ENCODE measurements at regions not wholly inside any gene's neighbourhood (a gene's known extent, or its start where the extent isn't known, plus 50 kb on each side); places are given as distances from the start of the nearest gene placed in this dataset.

- H3K4me1 ChIP-seq (ENCODE audit: control insufficient read depth, extremely low read depth, insufficient read depth, low read length): no peaks in the 10 kb centered on the region
- BruUV-seq (replicated peaks): no TSS peak
- no peaks in the 10 kb centered on the region for H4K20me1 ChIP-seq (replicated peaks; ENCODE audit: control insufficient read depth, extremely low read depth, insufficient read depth, low read length)
- H3K4me3 ChIP-seq (replicated peaks in 1 of 3; ENCODE audit: insufficient read depth in 1 of 3, low read depth in 1 of 3, low read length in 3 of 3): no peak overlapping the region
- CTCF ChIA-PET: no interaction called here
- H3K27ac ChIP-seq (ENCODE audit: insufficient read depth, low read depth, low read length): no peak overlapping the region
- TF ChIP-seq POLR2A (IDR thresholded peaks at IDR 0.05; ENCODE audit: low read depth, low read length): no peak
- TF ChIP-seq, protein P1, sequence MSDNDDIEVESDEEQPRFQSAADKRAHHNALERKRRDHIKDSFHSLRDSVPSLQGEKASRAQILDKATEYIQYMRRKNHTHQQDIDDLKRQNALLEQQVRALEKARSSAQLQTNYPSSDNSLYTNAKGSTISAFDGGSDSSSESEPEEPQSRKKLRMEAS (IDR thresholded peaks at IDR 0.05; ENCODE audit: insufficient read depth, insufficient read length): no peak
- TF ChIP-seq JUN (IDR thresholded peaks at IDR 0.05; ENCODE audit: borderline replicate concordance, insufficient read depth, insufficient read length, low read depth): no peak
- no peak for TF ChIP-seq GATA2 (IDR thresholded peaks at IDR 0.05; ENCODE audit: insufficient read depth, insufficient read length, low read depth, low read length)
- no peak for TF ChIP-seq POLR2AphosphoS5 (IDR thresholded peaks at IDR 0.05; ENCODE audit: insufficient read depth, low read depth, low read length)
- no peak for TF ChIP-seq EZH2 (IDR thresholded peaks at IDR 0.05; ENCODE audit: borderline replicate concordance, low read depth, low read length, severe bottlenecking)
- no peak for TF ChIP-seq FOS (IDR thresholded peaks at IDR 0.05; ENCODE audit: borderline replicate concordance, insufficient read depth, low read length)
- TF ChIP-seq CTCF (IDR thresholded peaks at IDR 0.05; ENCODE audit: extremely low read depth in 1 of 2, insufficient read depth in 1 of 2, low read depth in 1 of 2, low read length in 2 of 2): no peak
- no peak for TF ChIP-seq MYC (IDR thresholded peaks at IDR 0.05; ENCODE audit: low read depth, low read length)
- POLR2A ChIA-PET: no interaction called here
- no peaks in the 10 kb centered on the region for H3K9me3 ChIP-seq (replicated peaks; ENCODE audit: control insufficient read depth, insufficient read depth, low read length)
- dilution Hi-C loops (cut with MboI; ENCODE audit: extremely low pct_ligation_motif_present, low sequenced_read_pairs): no loop called here
- peaks cover 2% of the 10 kb centered on the region for H3K9me1 ChIP-seq (replicated peaks; ENCODE audit: control insufficient read depth, extremely low read depth, insufficient read depth, low read length)
- DNase-seq (ENCODE audit: low read depth, low spot score) (no peak), FAIRE-seq (no peak)
- no peak overlapping the region for H2AFZ ChIP-seq (ENCODE audit: low read depth, low read length)
- no peaks in the 10 kb centered on the region for H3K27me3 ChIP-seq (ENCODE audit: control insufficient read depth in 2 of 2, insufficient read depth in 2 of 2, low read length in 2 of 2)
- no peaks in the 10 kb centered on the region for H3K79me2 ChIP-seq (ENCODE audit: control insufficient read depth, insufficient read depth, low read length)
- intact Hi-C loops (cut with micrococcal nuclease): no loop called here
- no peak overlapping the region for H3K4me2 ChIP-seq (ENCODE audit: insufficient read depth, low read length)
- no peak overlapping the region for H3K9ac ChIP-seq (replicated peaks; ENCODE audit: extremely low read depth, insufficient read depth, low read length)
- H3K36me3 ChIP-seq (ENCODE audit: control insufficient read depth in 2 of 2, extremely low read depth in 1 of 2, insufficient read depth in 2 of 2, low read length in 2 of 2): no peaks in the 10 kb centered on the region
These were observed 179.9 kb upstream of the SCN7A start for GRCh38 chr2:166673986-166674385.
